ENCODE measurements at regions not wholly inside any gene's neighbourhood (a gene's known extent, or its start where the extent isn't known, plus 50 kb on each side); places are given as distances from the start of the nearest gene placed in this dataset.

DNA sequence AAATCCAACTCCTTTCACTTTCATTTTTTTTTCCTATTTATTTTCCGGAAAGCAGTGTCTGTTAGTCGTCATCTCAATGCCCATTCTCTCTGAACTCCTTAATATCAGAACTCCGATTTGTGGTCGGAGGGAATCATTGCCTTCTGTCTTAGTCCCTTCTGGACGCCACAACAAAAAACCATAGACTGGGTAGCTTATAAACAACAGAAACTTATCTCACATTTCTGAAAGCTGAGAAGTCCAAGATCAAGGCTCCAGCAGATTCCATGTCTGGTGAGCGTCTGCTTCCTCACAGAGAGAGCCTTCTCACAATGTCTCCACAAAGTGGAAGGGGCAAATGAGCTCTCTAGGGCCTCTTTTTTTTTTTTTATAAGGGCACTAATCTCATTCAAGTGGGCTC is 296.6 kb upstream of the CDH11 start:
- H3K4me3 ChIP-seq (ENCODE audit: low read depth, low read length): no peak overlapping the region
- TF ChIP-seq, protein P1, sequence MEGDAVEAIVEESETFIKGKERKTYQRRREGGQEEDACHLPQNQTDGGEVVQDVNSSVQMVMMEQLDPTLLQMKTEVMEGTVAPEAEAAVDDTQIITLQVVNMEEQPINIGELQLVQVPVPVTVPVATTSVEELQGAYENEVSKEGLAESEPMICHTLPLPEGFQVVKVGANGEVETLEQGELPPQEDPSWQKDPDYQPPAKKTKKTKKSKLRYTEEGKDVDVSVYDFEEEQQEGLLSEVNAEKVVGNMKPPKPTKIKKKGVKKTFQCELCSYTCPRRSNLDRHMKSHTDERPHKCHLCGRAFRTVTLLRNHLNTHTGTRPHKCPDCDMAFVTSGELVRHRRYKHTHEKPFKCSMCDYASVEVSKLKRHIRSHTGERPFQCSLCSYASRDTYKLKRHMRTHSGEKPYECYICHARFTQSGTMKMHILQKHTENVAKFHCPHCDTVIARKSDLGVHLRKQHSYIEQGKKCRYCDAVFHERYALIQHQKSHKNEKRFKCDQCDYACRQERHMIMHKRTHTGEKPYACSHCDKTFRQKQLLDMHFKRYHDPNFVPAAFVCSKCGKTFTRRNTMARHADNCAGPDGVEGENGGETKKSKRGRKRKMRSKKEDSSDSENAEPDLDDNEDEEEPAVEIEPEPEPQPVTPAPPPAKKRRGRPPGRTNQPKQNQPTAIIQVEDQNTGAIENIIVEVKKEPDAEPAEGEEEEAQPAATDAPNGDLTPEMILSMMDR (IDR thresholded peaks at IDR 0.05; ENCODE audit: low read depth, low read length): no peak

DNA sequence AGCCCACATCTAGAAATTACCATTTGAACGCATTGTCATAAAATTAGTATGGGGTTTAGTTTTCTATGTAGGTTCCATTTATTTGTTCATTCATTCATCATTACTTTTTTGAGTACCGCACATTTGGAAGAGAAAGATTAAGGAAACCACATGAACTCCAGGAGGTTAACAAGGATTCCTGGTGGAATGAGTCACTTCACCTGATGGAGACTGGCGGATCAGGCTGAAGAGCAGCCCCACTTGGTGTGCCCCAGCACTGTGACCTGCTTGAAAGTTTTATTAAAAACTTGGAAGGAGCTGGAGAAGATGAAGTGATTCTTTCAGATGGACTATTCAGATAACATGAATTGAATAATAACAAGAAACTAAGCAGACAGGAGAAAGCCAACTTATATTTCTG is 293.6 kb upstream of the CDH11 start:
- TF ChIP-seq, protein P1 (IDR thresholded peaks at IDR 0.05; ENCODE audit: low read depth, low read length): no peak
- H3K4me3 ChIP-seq (ENCODE audit: low read depth, low read length): no peak overlapping the region

DNA sequence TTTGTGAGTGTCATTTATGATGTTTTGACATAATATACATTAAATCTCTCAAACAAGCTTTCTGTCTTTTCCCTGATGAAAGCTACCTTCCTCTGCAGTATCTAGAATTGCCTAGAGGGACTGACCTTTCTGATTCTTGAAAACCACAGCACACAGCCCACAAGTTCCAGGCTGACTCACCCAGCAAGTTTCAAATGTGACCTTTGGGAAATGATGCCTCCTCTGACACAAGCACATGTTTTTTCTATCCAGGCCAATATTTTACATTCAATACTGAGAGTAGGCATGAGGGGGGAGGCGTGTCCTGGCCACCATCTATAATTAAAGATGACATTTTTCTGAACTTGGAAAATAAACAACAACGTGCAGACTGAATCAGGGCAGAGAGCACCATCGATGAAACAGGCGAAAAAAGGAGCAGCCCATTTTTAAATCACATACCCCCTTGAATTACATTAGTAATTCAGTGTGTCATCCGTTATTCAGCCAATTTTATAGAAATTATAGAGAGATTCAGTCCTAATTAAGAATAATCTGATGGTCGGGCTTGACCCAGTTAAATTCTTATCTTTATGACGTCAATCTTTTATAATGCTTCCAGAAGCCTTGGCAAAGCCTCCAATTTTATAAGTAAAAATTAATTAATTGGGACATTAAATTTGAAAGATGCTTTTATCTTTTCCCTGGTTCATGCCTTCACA is 292.6 kb upstream of the CDH11 start:
- TF ChIP-seq, protein P1 (IDR thresholded peaks at IDR 0.05; ENCODE audit: low read depth, low read length): no peak
- H3K4me3 ChIP-seq (ENCODE audit: low read depth, low read length): no peak overlapping the region

DNA sequence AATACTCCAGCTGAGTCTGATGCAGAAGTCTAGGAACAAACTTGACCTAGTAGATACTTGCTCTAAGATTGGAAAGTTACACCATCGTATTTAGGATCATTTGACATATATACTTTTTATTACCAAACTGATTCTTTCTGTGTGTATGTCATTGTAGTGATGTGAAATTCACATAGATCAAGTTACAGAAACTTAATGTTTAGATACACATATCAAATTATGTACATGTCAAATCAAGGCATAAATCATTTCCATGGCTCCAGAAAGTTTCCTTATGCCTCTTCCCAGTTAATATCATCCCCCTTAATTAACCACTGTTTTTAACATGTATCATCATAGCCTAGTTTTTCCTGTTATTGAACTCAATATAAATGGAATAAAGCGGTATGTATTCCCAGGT is 292.0 kb upstream of the CDH11 start:
- no peak overlapping the region for H3K4me3 ChIP-seq (ENCODE audit: low read depth, low read length)
- TF ChIP-seq, protein P1 (IDR thresholded peaks at IDR 0.05; ENCODE audit: low read depth, low read length): no peak

DNA sequence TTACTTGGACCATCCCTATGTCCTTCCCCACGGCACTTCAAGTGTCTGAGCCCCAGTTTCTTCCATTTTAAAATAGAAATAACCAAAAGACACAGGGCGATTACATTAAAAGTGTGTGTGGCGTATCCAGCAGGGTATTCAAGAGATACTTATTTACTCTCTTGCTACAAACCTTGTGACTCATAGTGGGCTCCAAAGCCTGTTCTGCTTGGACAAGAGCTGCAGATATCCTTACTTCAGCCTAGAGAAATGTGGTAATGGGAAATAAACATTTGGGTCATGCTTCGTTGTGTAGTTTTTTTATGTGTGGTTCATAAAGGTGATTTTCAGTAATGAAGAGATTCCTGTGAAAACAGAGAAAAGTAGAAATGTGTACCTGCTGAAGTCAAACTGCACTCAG is 288.9 kb upstream of the CDH11 start:
- TF ChIP-seq, protein P1 (IDR thresholded peaks at IDR 0.05; ENCODE audit: low read depth, low read length): no peak

DNA sequence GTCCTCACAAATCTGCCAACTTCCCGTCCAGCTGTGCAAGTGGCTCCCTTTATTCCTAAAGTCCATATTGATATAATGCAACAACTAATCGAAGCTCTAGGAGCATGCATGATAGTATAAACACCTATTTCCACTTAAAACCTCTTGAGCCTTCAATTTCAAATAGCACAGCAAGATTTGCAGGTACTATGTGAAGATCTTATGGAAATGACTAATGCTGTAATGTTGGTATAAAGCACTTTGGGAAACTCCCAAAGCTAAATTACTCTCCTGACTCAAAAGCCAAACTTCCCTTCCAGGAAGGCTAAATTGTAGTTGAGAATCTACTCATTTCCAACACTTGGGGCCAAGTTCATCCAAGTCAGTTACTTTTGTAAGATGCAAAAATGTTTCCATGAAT is 287.6 kb upstream of the CDH11 start:
- TF ChIP-seq, protein P1 (IDR thresholded peaks at IDR 0.05; ENCODE audit: low read depth, low read length): no peak
- H3K4me3 ChIP-seq (ENCODE audit: low read depth, low read length): no peak overlapping the region

More for the DNA sequence above, 288.9 kb upstream of the CDH11 start:
- no peak overlapping the region for H3K4me3 ChIP-seq (ENCODE audit: low read depth, low read length)

DNA sequence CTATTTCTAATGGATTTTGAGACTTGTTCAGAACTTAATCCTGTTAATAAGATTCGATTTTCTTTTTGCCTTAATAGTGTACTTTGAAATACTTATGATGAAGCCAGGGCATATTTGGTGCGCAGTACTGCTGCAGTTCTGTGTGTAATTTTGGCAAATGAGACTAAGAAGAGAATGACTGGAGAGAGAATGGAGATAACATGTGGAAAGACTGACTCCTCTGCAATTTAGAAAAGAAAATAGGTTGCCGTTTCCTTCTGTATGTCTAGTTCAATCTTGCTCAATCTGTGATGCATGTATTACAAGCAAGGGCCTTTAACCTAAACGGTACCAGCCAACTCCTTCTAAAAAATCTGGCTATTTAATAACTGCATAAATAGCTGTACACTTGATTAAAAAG is 285.1 kb upstream of the CDH11 start:
- H3K4me3 ChIP-seq (ENCODE audit: low read depth, low read length): no peak overlapping the region
- TF ChIP-seq, protein P1 (IDR thresholded peaks at IDR 0.05; ENCODE audit: low read depth, low read length): no peak
